Lung (tissue), 11 donors: ENCODE measurements at regions not wholly inside any gene's neighbourhood (a gene's known extent, or its start where the extent isn't known, plus 50 kb on each side); places are given as distances from the start of the nearest gene placed in this dataset.
A peak's percentile ranks its signal among the peaks of the same experiment; 100 is the strongest.

ENCODE experiments used
- ATAC-seq: fragments of 200-7000 bp; cut with Tn5 transposase; one replicate; pipeline ENCODE4 v1.9.1; 2020; ENCODE audit warnings: moderate number of reproducible peaks; ENCODE audit not compliant: insufficient read depth, low FRiP score
- DNase-seq, 3 donors: peaks; one replicate each; pipeline ENCODE4 v3.0.0-alpha.2; 2013 to 2017
- H3K27ac ChIP-seq, 2 donors: one replicate each; pipeline ENCODE4 v1.5.1; 2013; ENCODE audit warnings: mild to moderate bottlenecking in 2 of 2, moderate library complexity in 2 of 2, control low read depth in 1 of 2, inconsistent platforms in 1 of 2, low read depth in 1 of 2, low read length in 1 of 2
- H3K27me3 ChIP-seq, 3 donors: one replicate each; pipeline ENCODE4 v1.5.1; 2013; ENCODE audit warnings: low read length in 2 of 3; ENCODE audit not compliant: control insufficient read depth in 3 of 3, insufficient read depth in 3 of 3
- H3K36me3 ChIP-seq, 4 donors: one replicate each; pipeline ENCODE4 v1.5.1; 2013; ENCODE audit warnings: low read length in 4 of 4, mild to moderate bottlenecking in 1 of 4, moderate library complexity in 1 of 4; ENCODE audit not compliant: control insufficient read depth in 4 of 4, insufficient read depth in 4 of 4
- H3K4me1 ChIP-seq, 5 donors: one replicate each; pipeline ENCODE4 v1.5.1; 2013; ENCODE audit warnings: low read length in 5 of 5, mild to moderate bottlenecking in 2 of 5, moderate library complexity in 1 of 5; ENCODE audit not compliant: control insufficient read depth in 5 of 5, insufficient read depth in 5 of 5
- H3K4me3 ChIP-seq: one replicate; pipeline ENCODE4 v1.5.1; 2013; ENCODE audit warnings: mild to moderate bottlenecking, control low read depth, moderate library complexity
- H3K9ac ChIP-seq, 2 donors: one replicate each; pipeline ENCODE4 v1.5.1; 2013; ENCODE audit warnings: low read length in 2 of 2, control low read depth in 1 of 2; ENCODE audit not compliant: insufficient read depth in 1 of 2
- H3K9me3 ChIP-seq, 4 donors: one replicate each; pipeline ENCODE4 v1.5.1; 2013; ENCODE audit warnings: low read length in 3 of 4, mild to moderate bottlenecking in 1 of 4, moderate library complexity in 1 of 4; ENCODE audit not compliant: control insufficient read depth in 4 of 4, insufficient read depth in 3 of 4
- CTCF ChIP-seq: IDR thresholded peaks from 2 replicates; pipeline ENCODE4 v1.5.1; 2012; ENCODE audit warnings: mild to moderate bottlenecking; ENCODE audit errors: control extremely low read depth, extremely low read depth
- WGBS, 2 donors: extraction: QIAGEN DNeasy Blood & Tissue Kit; methylation state at CpG; one replicate each; pipeline ENCODE4 v1.1.7; 2013; 5-methylcytosine and 5-hydroxymethylcytosine counted together
- donor health status: control.
- donor health status: control.
- donor health status: Bipolar disorder and iron deficiency.
- donor health status: healthy.
- donor health status: DM: yes; HTN: yes; CAD: no.

DNA sequence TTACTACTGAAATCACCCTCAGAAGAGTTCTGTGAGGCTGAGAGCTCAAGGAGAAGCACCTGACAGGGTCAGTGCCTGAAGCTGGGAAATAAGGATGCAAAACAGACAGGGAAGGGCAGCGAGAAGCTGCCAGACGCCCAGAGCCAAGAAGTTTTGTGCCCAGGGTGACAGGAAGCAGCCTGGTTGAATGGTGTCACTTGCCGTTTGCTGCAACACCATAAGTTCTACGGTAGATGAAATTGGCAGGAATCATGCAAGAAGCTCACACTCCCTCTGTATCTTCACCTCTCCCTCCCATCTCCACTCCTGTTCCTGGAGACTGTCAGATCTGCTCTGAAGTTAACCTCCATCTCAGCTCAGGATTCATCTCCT lies 117.0 kb upstream of the SLC14A2 start:
- Histone ChIP-seq H3K9ac (no peak overlapping the region), H3K27me3 (peaks cover 0 to 4% (median 0%) of the 10 kb centered on the region in 3 donors), H3K4me3 (no peak overlapping the region), H3K27ac (no peak overlapping the region), H3K9me3 (peaks cover 0 to 3% (median 0%) of the 10 kb centered on the region in 4 donors), H3K36me3 (no peaks in the 10 kb centered on the region), H3K4me1 (no peaks in the 10 kb centered on the region)
- DNase-seq (no peak), ATAC-seq (no peak)
- WGBS, 2 donors = 55 to 61% methylated on average over 4 of the region's 4 CpGs
- TF ChIP-seq CTCF = no peak

- H3K27ac ChIP-seq = no peak overlapping the region
- DNase-seq (peak in 2 of 3 donors; percentile 29 to 35), ATAC-seq (no peak)
- H3K9ac ChIP-seq = no peak overlapping the region
- no peaks in the 10 kb centered on the region for H3K27me3 ChIP-seq
- peaks cover 0 to 3% (median 0%) of the 10 kb centered on the region in 5 donors for H3K4me1 ChIP-seq
- no peak overlapping the region for H3K4me3 ChIP-seq
- no peak for TF ChIP-seq CTCF
- WGBS, 2 donors = 44 to 68% methylated on average over 3 of the region's 3 CpGs
- H3K9me3 ChIP-seq = peaks cover 0 to 7% (median 0%) of the 10 kb centered on the region in 4 donors
- H3K36me3 ChIP-seq = no peaks in the 10 kb centered on the region
Measured at GRCh38 chr18:45503990-45504389, 111.3 kb upstream of the SLC14A2 start.

GRCh38 chr18:45505497-45506206 lies 109.6 kb upstream of the SLC14A2 start:
- no peak for ATAC-seq
- H3K36me3 ChIP-seq = no peaks in the 10 kb centered on the region

More at GRCh38 chr18:45505497-45506206, 109.6 kb upstream of the SLC14A2 start:
- Histone ChIP-seq H3K9me3 (peaks cover 0 to 7% (median 0%) of the 10 kb centered on the region in 4 donors), H3K9ac (no peak overlapping the region), H3K27ac (no peak overlapping the region), H3K27me3 (no peaks in the 10 kb centered on the region), H3K4me1 (peaks cover 0 to 4% (median 3%) of the 10 kb centered on the region in 5 donors), H3K4me3 (no peak overlapping the region)
- TF ChIP-seq CTCF = no peak
- 68 to 78% methylated on average over 12 of the region's 12 CpGs for WGBS, 2 donors
- no peak for DNase-seq
